Progenitor cell of endocrine pancreas (in vitro differentiated cells): ENCODE measurements at regions not wholly inside any gene's neighbourhood (a gene's known extent, or its start where the extent isn't known, plus 50 kb on each side); places are given as distances from the start of the nearest gene placed in this dataset.

Experiments
- DNase-seq: peaks from one replicate; pipeline ENCODE4 v3.0.0; 2021; ENCODE audit warnings: low spot score; ENCODE audit not compliant: unreplicated experiment
- H3K27ac Mint-ChIP-seq: 2 replicates; pipeline ENCODE4 v1.8.0; 2021; ENCODE audit warnings: mild to moderate bottlenecking, moderate library complexity, mixed read lengths
- H3K27me3 Mint-ChIP-seq: 2 replicates; pipeline ENCODE4 v1.8.0; 2021; ENCODE audit warnings: mixed read lengths
- H3K36me3 Mint-ChIP-seq: 2 replicates; pipeline ENCODE4 v1.8.0; 2022; ENCODE audit warnings: mixed read lengths; ENCODE audit not compliant: insufficient read depth
- H3K4me1 Mint-ChIP-seq: 2 replicates; pipeline ENCODE4 v1.8.0; 2021; ENCODE audit warnings: low read depth, mixed read lengths
- H3K4me3 Mint-ChIP-seq: 2 replicates; pipeline ENCODE4 v1.8.0; 2021; ENCODE audit warnings: low read depth, mild to moderate bottlenecking, moderate library complexity, mixed read lengths
- H3K9me3 Mint-ChIP-seq: 2 replicates; pipeline ENCODE4 v1.8.0; 2021; ENCODE audit warnings: low read depth, mixed read lengths
- CTCF ChIP-seq: fragments of 200-600 bp; sonication (generic); IDR thresholded peaks from one replicate; pipeline ENCODE4 v1.5.0; 2021; ENCODE audit warnings: antibody characterized with exemption, mild to moderate bottlenecking; ENCODE audit not compliant: unreplicated experiment

GRCh38 chr17:33583518-33584417 lies 290.7 kb upstream of the ASIC2 start:
- Mint-ChIP-seq H3K36me3 (no peaks in the 10 kb centered on the region), H3K27ac (no peak overlapping the region), H3K4me1 (no peaks in the 10 kb centered on the region), H3K4me3 (no peak overlapping the region), H3K27me3 (peaks cover 16% of the 10 kb centered on the region), H3K9me3 (peaks cover 2% of the 10 kb centered on the region)
- no peak for DNase-seq
- no peak for TF ChIP-seq CTCF

GRCh38 chr17:33593991-33594390 lies 300.9 kb upstream of the ASIC2 start:
- H3K36me3 Mint-ChIP-seq: no peaks in the 10 kb centered on the region
- no peak overlapping the region for H3K4me3 Mint-ChIP-seq
- no peaks in the 10 kb centered on the region for H3K9me3 Mint-ChIP-seq
- H3K4me1 Mint-ChIP-seq: no peaks in the 10 kb centered on the region
- no peak for DNase-seq
- peaks cover 25% of the 10 kb centered on the region for H3K27me3 Mint-ChIP-seq
- H3K27ac Mint-ChIP-seq: no peak overlapping the region
- no peak for TF ChIP-seq CTCF

GRCh38 chr17:33595828-33596227 lies 302.7 kb upstream of the ASIC2 start:
- Mint-ChIP-seq H3K36me3 (no peaks in the 10 kb centered on the region), H3K4me1 (no peaks in the 10 kb centered on the region), H3K27ac (no peak overlapping the region), H3K4me3 (no peak overlapping the region), H3K27me3 (peaks cover 20% of the 10 kb centered on the region), H3K9me3 (no peaks in the 10 kb centered on the region)
- TF ChIP-seq CTCF: no peak
- DNase-seq: no peak

GRCh38 chr17:33596899-33597298 lies 303.8 kb upstream of the ASIC2 start:
- Mint-ChIP-seq H3K27ac (no peak overlapping the region), H3K4me3 (no peak overlapping the region), H3K9me3 (no peaks in the 10 kb centered on the region), H3K36me3 (no peaks in the 10 kb centered on the region), H3K4me1 (no peaks in the 10 kb centered on the region), H3K27me3 (peaks cover 18% of the 10 kb centered on the region)
- TF ChIP-seq CTCF: no peak
- no peak for DNase-seq

- no peak for TF ChIP-seq CTCF
- no peaks in the 10 kb centered on the region for H3K9me3 Mint-ChIP-seq
Observed at GRCh38 chr17:33598797-33599196, 305.7 kb upstream of the ASIC2 start.

More at GRCh38 chr17:33598797-33599196, 305.7 kb upstream of the ASIC2 start:
- Mint-ChIP-seq H3K27ac (no peak overlapping the region), H3K27me3 (peaks cover 5% of the 10 kb centered on the region), H3K4me1 (no peaks in the 10 kb centered on the region), H3K4me3 (no peak overlapping the region), H3K36me3 (no peaks in the 10 kb centered on the region)
- DNase-seq: no peak
